ENCODE measurements at regions not wholly inside any gene's neighbourhood (a gene's known extent, or its start where the extent isn't known, plus 50 kb on each side); places are given as distances from the start of the nearest gene placed in this dataset.

GRCh38 chr1:82348487-82348886, 547.8 kb downstream of the ADGRL2 start:
- no peak for TF ChIP-seq CTCF (IDR thresholded peaks at IDR 0.05; ENCODE audit: insufficient read depth, low read length)

GRCh38 chr1:82346141-82346540, 545.4 kb downstream of the ADGRL2 start:
- no peak overlapping the region for H3K4me3 ChIP-seq (ENCODE audit: low read depth, low read length)
- no peak for TF ChIP-seq CTCF (IDR thresholded peaks at IDR 0.05; ENCODE audit: insufficient read depth, low read length)
- DNase-seq (ENCODE audit: low read depth) = no peak

More at GRCh38 chr1:82348487-82348886, 547.8 kb downstream of the ADGRL2 start:
- H3K4me3 ChIP-seq (ENCODE audit: low read depth, low read length) = no peak overlapping the region
- no peak for DNase-seq (ENCODE audit: low read depth)

- TF ChIP-seq CTCF (IDR thresholded peaks at IDR 0.05; ENCODE audit: insufficient read depth, low read length) = no peak
- H3K4me3 ChIP-seq (ENCODE audit: low read depth, low read length) = no peak overlapping the region
- DNase-seq (ENCODE audit: low read depth) = no peak
These were observed 542.6 kb downstream of the ADGRL2 start for GRCh38 chr1:82343381-82343780.

- DNase-seq (ENCODE audit: low read depth) = no peak
- no peak overlapping the region for H3K4me3 ChIP-seq (ENCODE audit: low read depth, low read length)
These were observed 536.9 kb downstream of the ADGRL2 start for GRCh38 chr1:82337635-82338034.

GRCh38 chr1:82330330-82330729, 529.6 kb downstream of the ADGRL2 start:
- TF ChIP-seq CTCF (IDR thresholded peaks at IDR 0.05; ENCODE audit: insufficient read depth, low read length) = no peak
- no peak overlapping the region for H3K4me3 ChIP-seq (ENCODE audit: low read depth, low read length)
- no peak for DNase-seq (ENCODE audit: low read depth)

More at GRCh38 chr1:82337635-82338034, 536.9 kb downstream of the ADGRL2 start:
- no peak for TF ChIP-seq CTCF (IDR thresholded peaks at IDR 0.05; ENCODE audit: insufficient read depth, low read length)

- H3K4me3 ChIP-seq (ENCODE audit: low read depth, low read length) = no peak overlapping the region
- no peak for TF ChIP-seq CTCF (IDR thresholded peaks at IDR 0.05; ENCODE audit: insufficient read depth, low read length)
- no peak for DNase-seq (ENCODE audit: low read depth)
These were observed 528.5 kb downstream of the ADGRL2 start for GRCh38 chr1:82329226-82329625.

- H3K4me3 ChIP-seq (ENCODE audit: low read depth, low read length) = no peak overlapping the region
- no peak for TF ChIP-seq CTCF (IDR thresholded peaks at IDR 0.05; ENCODE audit: insufficient read depth, low read length)
- DNase-seq (ENCODE audit: low read depth) = no peak
These were observed 522.6 kb downstream of the ADGRL2 start for GRCh38 chr1:82323144-82323841.
